GM12878 (cell line): ENCODE measurements at regions not wholly inside any gene's neighbourhood (a gene's known extent, or its start where the extent isn't known, plus 50 kb on each side); places are given as distances from the start of the nearest gene placed in this dataset.

Experiments used
- ATAC-seq: fragments of 200-7000 bp; cut with Tn5 transposase; 3 replicates; pipeline ENCODE4 v1.9.1; 2020; ENCODE audit warnings: mild to moderate bottlenecking, moderate library complexity
- BruUV-seq: library from RNA; stranded (reverse); fragments of 400-500 nt; replicated peaks from 2 replicates; lab custom pipeline; 2021; lab: Mats Ljungman, UMichigan
- CTCF ChIA-PET: fragments of 300-600 bp; sonication (Branson Sonifier 250); formaldehyde crosslinking; extraction: SDS; loops from one replicate; lab custom pipeline; 2021; ENCODE audit warnings: inconsistent platforms; lab: Yijun Ruan, JAX
- POLR2A ChIA-PET: fragments of 350-600 bp; formaldehyde crosslinking; extraction: SDS; loops from one replicate; lab custom pipeline; 2021; ENCODE audit warnings: inconsistent platforms; lab: Charles Lee
- RAD21 ChIA-PET: fragments of 300-600 bp; sonication (Branson Sonifier 250); formaldehyde crosslinking; loops from one replicate; lab custom pipeline; 2023; ENCODE audit warnings: antibody characterized with exemption; ENCODE audit not compliant: unreplicated experiment; lab: Charles Lee
- SMC1A ChIA-PET: fragments of 300-600 bp; sonication (Branson Sonifier 250); formaldehyde crosslinking; loops from one replicate; lab custom pipeline; 2023; ENCODE audit not compliant: unreplicated experiment, uncharacterized antibody; lab: Charles Lee
- DNase-seq: peaks from one replicate; pipeline ENCODE4 v3.0.0-alpha.2; 2011; ENCODE audit warnings: low read depth, low spot score
- FAIRE-seq: peaks from 3 replicates; lab custom pipeline; 2011; peaks lifted over from hg19 to GRCh38; lab: Jason Lieb, UNC
- H2AFZ ChIP-seq: 2 replicates; pipeline ENCODE4 v1.6.0; 2011; ENCODE audit warnings: low read depth, low read length, control low read depth; ENCODE audit not compliant: control insufficient read depth
- H3K27ac ChIP-seq: 2 replicates; pipeline ENCODE4 v1.5.1; 2011; ENCODE audit warnings: control low read depth; ENCODE audit not compliant: control insufficient read depth, insufficient read depth
- H3K27me3 ChIP-seq, 2 experiments: replicated peaks in 1 of 2; 2 replicates each; pipeline versions ENCODE4 v1.6.0 to v1.6.1; 2011; ENCODE audit warnings: low read length in 1 of 2; ENCODE audit not compliant: control insufficient read depth in 2 of 2, insufficient read depth in 2 of 2
- H3K36me3 ChIP-seq, 2 experiments: 2 replicates each; pipeline ENCODE4 v1.5.1; 2011; ENCODE audit warnings: low read length in 1 of 2; ENCODE audit not compliant: control insufficient read depth in 2 of 2, insufficient read depth in 2 of 2
- H3K4me1 ChIP-seq: 2 replicates; pipeline ENCODE4 v1.6.1; 2011; ENCODE audit warnings: mild to moderate bottlenecking, low read length, moderate library complexity, mixed read lengths; ENCODE audit not compliant: control insufficient read depth, insufficient read depth
- H3K4me2 ChIP-seq: 2 replicates; pipeline ENCODE4 v1.6.0; 2011; ENCODE audit warnings: control low read depth; ENCODE audit not compliant: control insufficient read depth, insufficient read depth
- H3K4me3 ChIP-seq: fragments of 200-600 bp; sonication (generic); 2 replicates; pipeline ENCODE4 v1.5.1; 2016
- H3K79me2 ChIP-seq: 2 replicates; pipeline ENCODE4 v1.6.0; 2011; ENCODE audit warnings: low read length; ENCODE audit not compliant: control insufficient read depth, insufficient read depth
- H3K9ac ChIP-seq: 2 replicates; pipeline ENCODE4 v1.8.0; 2011; ENCODE audit warnings: low read length, control low read depth, mixed read lengths; ENCODE audit not compliant: control insufficient read depth, insufficient read depth
- H3K9me3 ChIP-seq: replicated peaks from 3 replicates; pipeline ENCODE4 v1.5.1; 2011; ENCODE audit warnings: mild to moderate bottlenecking, low read length; ENCODE audit not compliant: control insufficient read depth, insufficient read depth
- H4K20me1 ChIP-seq: 2 replicates; pipeline ENCODE4 v1.6.0; 2011; ENCODE audit not compliant: control insufficient read depth, insufficient read depth
- BCL11A ChIP-seq: IDR thresholded peaks from 2 replicates; pipeline ENCODE4 v1.6.1; 2011; ENCODE audit warnings: low read depth, low read length
- CBFB ChIP-seq: IDR thresholded peaks from 2 replicates; pipeline ENCODE4 v1.6.1; 2016; ENCODE audit warnings: antibody characterized with exemption, low read depth
- CEBPB ChIP-seq, 2 experiments: fragments of 150-350 bp in 1 of 2; IDR thresholded peaks; 2 replicates each; pipeline ENCODE4 v1.6.1; 2012 to 2014; ENCODE audit warnings: low read depth in 2 of 2, low read length in 2 of 2, borderline replicate concordance in 1 of 2, inconsistent platforms in 1 of 2
- EZH2 ChIP-seq: IDR thresholded peaks from 2 replicates; pipeline ENCODE4 v1.6.1; 2012; ENCODE audit warnings: low read depth, mild to moderate bottlenecking, control low read depth, inconsistent platforms, low read length, borderline replicate concordance; ENCODE audit not compliant: control insufficient read depth
- FOXK2 ChIP-seq: fragments of 450-650 bp; IDR thresholded peaks from 2 replicates; pipeline ENCODE4 v1.6.1; 2017; ENCODE audit warnings: mild to moderate bottlenecking, moderate library complexity
- HDAC2 ChIP-seq: fragments of 200-600 bp; sonication (generic); IDR thresholded peaks from 2 replicates; pipeline ENCODE4 v1.6.1; 2017
- KAT2A ChIP-seq: conservative IDR thresholded peaks from 2 replicates; pipeline ENCODE4 v1.6.1; 2011; ENCODE audit warnings: low read depth, low read length; ENCODE audit not compliant: control insufficient read depth
- MEF2B ChIP-seq: fragments of 450-650 bp; IDR thresholded peaks from 2 replicates; pipeline ENCODE4 v1.6.1; 2018; ENCODE audit warnings: mild to moderate bottlenecking, moderate library complexity; ENCODE audit not compliant: partially characterized antibody, poor library complexity, severe bottlenecking
- MXI1 ChIP-seq: fragments of 150-350 bp; IDR thresholded peaks from 2 replicates; pipeline ENCODE4 v1.6.1; 2011; ENCODE audit warnings: low read depth, mild to moderate bottlenecking, inconsistent platforms, low read length, improper control_type of control experiment
- RBBP5 ChIP-seq: fragments of 200-600 bp; sonication (generic); conservative IDR thresholded peaks from 2 replicates; pipeline ENCODE4 v1.6.1; 2016
- RCOR1 ChIP-seq: conservative IDR thresholded peaks from 2 replicates; pipeline ENCODE4 v1.6.1; 2012; ENCODE audit warnings: low read depth, low read length, improper control_type of control experiment
- SMARCA5 ChIP-seq: fragments of 450-650 bp; IDR thresholded peaks from 2 replicates; pipeline ENCODE4 v1.6.1; 2017; ENCODE audit warnings: mild to moderate bottlenecking
- SP1 ChIP-seq: IDR thresholded peaks from one replicate; pipeline ENCODE4 v1.6.1; 2011; ENCODE audit warnings: low read depth, low read length
- ZNF274 ChIP-seq: IDR thresholded peaks from one replicate; pipeline ENCODE4 v1.8.0; 2011; ENCODE audit not compliant: insufficient read length, insufficient read depth
- WGBS: methylation state at CpG from one replicate; pipeline ENCODE4 v1.1.6; 2016; ENCODE audit warnings: low lambda C conversion rate; ENCODE audit not compliant: insufficient replicate concordance, insufficient coverage; ENCODE audit errors: missing lambda C conversion rate; 5-methylcytosine and 5-hydroxymethylcytosine counted together
- in situ Hi-C: fragments of 300-500 bp; cut with MboI; formaldehyde crosslinking; loops from 9 replicates; pipeline ENCODE4 v1.14.3; 2018; ENCODE audit warnings: mixed read lengths
- intact Hi-C: fragments of 100-400 bp; cut with micrococcal nuclease; formaldehyde crosslinking; loops from one replicate; pipeline ENCODE4 v1.14.2; 2022; ENCODE audit not compliant: unreplicated experiment
- TF ChIP-seq, protein P1 (sequence below): IDR thresholded peaks from 2 replicates; pipeline ENCODE4 v1.6.1; 2012; ENCODE audit warnings: low read depth, low read length, improper control_type of control experiment
- TF ChIP-seq, protein P2 (sequence below): fragments of 450-650 bp; IDR thresholded peaks from 2 replicates; pipeline ENCODE4 v1.6.1; 2016; ENCODE audit warnings: mild to moderate bottlenecking

- Histone ChIP-seq H3K4me2 (no peak overlapping the region), H3K27me3 (no peaks in the 10 kb centered on the region), H3K27ac (no peak overlapping the region), H3K9ac (no peak overlapping the region), H3K4me3 (no peak overlapping the region), H3K79me2 (no peaks in the 10 kb centered on the region), H3K4me1 (no peaks in the 10 kb centered on the region), H3K36me3 (no peaks in the 10 kb centered on the region), H4K20me1 (no peaks in the 10 kb centered on the region), H2AFZ (no peak overlapping the region), H3K9me3 (no peaks in the 10 kb centered on the region; the same call in 2 of the 3 replicates)
- TF ChIP-seq EZH2 = no peak
- TF ChIP-seq, protein P1, sequence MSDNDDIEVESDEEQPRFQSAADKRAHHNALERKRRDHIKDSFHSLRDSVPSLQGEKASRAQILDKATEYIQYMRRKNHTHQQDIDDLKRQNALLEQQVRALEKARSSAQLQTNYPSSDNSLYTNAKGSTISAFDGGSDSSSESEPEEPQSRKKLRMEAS = no peak
- TF ChIP-seq RBBP5 = no peak
- TF ChIP-seq ZNF274 = no peak
- TF ChIP-seq CBFB = no peak
- no peak for TF ChIP-seq KAT2A
- no peak for TF ChIP-seq FOXK2
- no peak for TF ChIP-seq HDAC2
- TF ChIP-seq SP1 = no peak
- TF ChIP-seq MEF2B = no peak
- TF ChIP-seq SMARCA5 = no peak
- intact Hi-C loops (no loop called here), in situ Hi-C loops (no loop called here)
- DNase-seq (no peak), FAIRE-seq (no peak), ATAC-seq (no peak)
- ChIA-PET POLR2A (no interaction called here), CTCF (no interaction called here), RAD21 (no interaction called here), SMC1A (no interaction called here)
- WGBS = 0% methylated on average over 1 of the region's 1 CpG
- BruUV-seq = no TSS peak
These were observed 195.2 kb downstream of the TSHZ3 start for GRCh38 chr19:31154021-31154420.

DNA sequence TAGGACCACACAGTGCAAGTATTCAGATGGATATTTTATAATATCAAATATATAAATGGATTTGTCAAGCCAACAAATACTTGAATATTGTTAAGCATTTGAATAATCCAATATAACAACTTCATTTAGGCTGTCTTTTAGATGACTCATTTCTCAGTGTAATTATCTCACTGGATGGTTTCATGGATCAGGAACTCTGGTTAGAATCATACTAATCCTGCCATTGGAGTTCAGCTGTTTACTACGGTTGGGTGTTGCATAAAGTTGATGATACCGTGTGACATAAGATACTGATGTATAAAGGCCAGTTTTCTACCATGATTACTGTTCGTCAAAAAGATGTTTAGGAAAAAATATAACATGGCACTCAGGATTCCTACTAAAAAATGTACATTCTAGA is 196.3 kb downstream of the TSHZ3 start:
- no TSS peak for BruUV-seq
- no peak overlapping the region for H2AFZ ChIP-seq
- 17% methylated on average over 3 of the region's 3 CpGs for WGBS
- no peaks in the 10 kb centered on the region for H3K27me3 ChIP-seq
- H3K4me2 ChIP-seq = no peak overlapping the region
- ATAC-seq (no peak), FAIRE-seq (no peak), DNase-seq (no peak)
- TF ChIP-seq MXI1 (no peak), RCOR1 (no peak), EZH2 (no peak), BCL11A (no peak), CEBPB (IDR thresholded peaks at IDR 0.05; ENCODE audit: borderline replicate concordance in 1 of 2, low read depth in 2 of 2, low read length in 2 of 2) (no peak)
- TF ChIP-seq, protein P2, sequence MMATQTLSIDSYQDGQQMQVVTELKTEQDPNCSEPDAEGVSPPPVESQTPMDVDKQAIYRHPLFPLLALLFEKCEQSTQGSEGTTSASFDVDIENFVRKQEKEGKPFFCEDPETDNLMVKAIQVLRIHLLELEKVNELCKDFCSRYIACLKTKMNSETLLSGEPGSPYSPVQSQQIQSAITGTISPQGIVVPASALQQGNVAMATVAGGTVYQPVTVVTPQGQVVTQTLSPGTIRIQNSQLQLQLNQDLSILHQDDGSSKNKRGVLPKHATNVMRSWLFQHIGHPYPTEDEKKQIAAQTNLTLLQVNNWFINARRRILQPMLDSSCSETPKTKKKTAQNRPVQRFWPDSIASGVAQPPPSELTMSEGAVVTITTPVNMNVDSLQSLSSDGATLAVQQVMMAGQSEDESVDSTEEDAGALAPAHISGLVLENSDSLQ = no peak
- intact Hi-C loops = no loop called here
- no peaks in the 10 kb centered on the region for H4K20me1 ChIP-seq
- H3K27ac ChIP-seq = no peak overlapping the region
- no peaks in the 10 kb centered on the region for H3K79me2 ChIP-seq
- H3K36me3 ChIP-seq = no peaks in the 10 kb centered on the region
- no peaks in the 10 kb centered on the region; the same call in 2 of the 3 replicates for H3K9me3 ChIP-seq
- in situ Hi-C loops = no loop called here
- no peaks in the 10 kb centered on the region for H3K4me1 ChIP-seq
- H3K4me3 ChIP-seq = no peak overlapping the region
- ChIA-PET RAD21 (no interaction called here), POLR2A (no interaction called here), SMC1A (no interaction called here), CTCF (no interaction called here)
- H3K9ac ChIP-seq = no peak overlapping the region
